HTR-8/SVneo (cell line): ENCODE measurements at regions not wholly inside any gene's neighbourhood (a gene's known extent, or its start where the extent isn't known, plus 50 kb on each side); places are given as distances from the start of the nearest gene placed in this dataset.
"Not testable (repeated sequence)": the region's sequence is repeated elsewhere in the genome, so short reads cannot be mapped to it uniquely, and the experiment has no call there.

Experiments used
- DNase-seq: peaks from one replicate; pipeline ENCODE4 v3.0.0; 2011; ENCODE audit warnings: low spot score, mixed read lengths; ENCODE audit not compliant: insufficient read length
- FAIRE-seq: peaks from 2 replicates; lab custom pipeline; 2011; peaks lifted over from hg19 to GRCh38; lab: Jason Lieb, UNC

DNA sequence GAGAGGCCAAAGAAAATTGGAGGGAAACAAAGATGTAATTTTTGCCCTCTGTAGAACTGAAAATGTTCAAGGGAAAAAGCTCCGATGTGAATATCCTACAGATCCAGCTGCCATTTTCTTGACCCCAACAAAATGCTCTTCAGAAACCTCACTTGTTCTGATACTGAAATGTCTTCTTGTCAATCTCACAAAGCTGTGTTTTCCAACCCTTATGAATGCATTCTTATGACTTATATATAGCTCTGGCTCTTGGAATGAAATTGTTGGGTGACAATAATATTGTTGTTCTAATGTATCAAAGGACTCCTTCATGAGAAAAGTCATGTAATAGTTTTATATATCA, 157.1 kb upstream of the TGFBR2 start:
- no peak for DNase-seq
- FAIRE-seq, result no peak

DNA sequence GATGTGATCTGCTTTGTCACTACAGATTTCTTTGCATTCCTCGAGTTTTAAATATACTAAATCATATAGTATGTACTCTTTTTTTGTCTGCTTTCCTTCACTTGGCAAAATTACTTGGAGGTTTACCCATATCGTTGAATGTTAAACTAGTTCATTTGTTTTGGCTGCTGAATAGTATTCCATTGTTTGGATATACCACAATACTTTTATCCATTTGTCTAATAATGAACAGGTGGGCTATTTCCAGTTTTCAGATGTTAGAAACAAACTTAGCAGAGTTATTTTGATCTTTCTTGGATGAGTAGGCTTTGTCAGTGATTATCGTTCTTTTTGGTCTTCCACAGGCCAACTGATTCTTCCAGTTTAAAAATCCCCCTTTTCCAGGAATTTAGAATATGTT, 154.0 kb upstream of the TGFBR2 start:
- no peak for FAIRE-seq
- DNase-seq, result no peak

- no peak for DNase-seq
- no peak for FAIRE-seq
Observed at GRCh38 chr3:30453360-30454039, 152.9 kb upstream of the TGFBR2 start.

DNA sequence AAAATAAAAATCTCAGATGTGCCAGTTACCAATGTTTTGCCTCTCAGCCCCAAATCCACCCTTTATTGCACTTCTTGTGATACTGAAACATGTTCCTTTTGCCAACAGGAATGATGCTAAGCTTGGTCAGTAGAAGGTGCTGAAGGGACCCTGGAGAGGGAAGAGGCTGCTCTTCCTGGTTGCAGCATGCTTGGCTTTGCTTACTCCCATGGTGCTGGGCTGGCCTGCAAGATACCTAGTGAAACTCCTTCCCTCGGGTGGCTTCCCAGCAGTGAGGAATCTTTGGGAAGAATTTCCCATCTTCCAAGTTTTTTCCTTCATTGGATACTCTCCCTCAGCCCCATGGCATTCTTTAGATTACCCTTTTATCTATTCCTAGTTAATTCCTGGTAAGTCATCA, 151.8 kb upstream of the TGFBR2 start:
- FAIRE-seq (no peak), DNase-seq (no peak)

GRCh38 chr3:30455112-30455511, 151.3 kb upstream of the TGFBR2 start:
- DNase-seq, FAIRE-seq: not testable (repeated sequence)

GRCh38 chr3:30455840-30456239, 150.6 kb upstream of the TGFBR2 start:
- DNase-seq (no peak), FAIRE-seq (no peak)

- DNase-seq, result no peak
- FAIRE-seq, result no peak
Observed at GRCh38 chr3:30456264-30456663, 150.1 kb upstream of the TGFBR2 start.

DNA sequence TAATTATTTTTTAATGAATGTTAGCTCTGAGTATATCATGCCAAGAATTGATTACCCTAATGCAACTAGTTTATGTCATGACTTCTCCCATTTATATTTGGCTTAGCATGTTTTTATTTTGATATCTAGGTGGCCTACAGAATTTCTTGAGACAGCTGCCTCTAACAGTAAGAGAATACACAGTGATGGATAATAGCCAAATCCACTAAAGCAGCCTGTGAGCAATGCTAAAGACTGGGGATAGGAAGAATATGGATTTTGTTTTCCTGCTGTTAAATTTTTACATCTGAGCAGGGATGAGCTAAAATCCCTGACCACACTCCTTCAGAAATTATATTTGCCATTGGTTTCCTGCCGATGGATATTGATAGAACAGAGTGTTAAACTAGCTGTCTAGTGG, 149.3 kb upstream of the TGFBR2 start:
- no peak for FAIRE-seq
- no peak for DNase-seq

DNA sequence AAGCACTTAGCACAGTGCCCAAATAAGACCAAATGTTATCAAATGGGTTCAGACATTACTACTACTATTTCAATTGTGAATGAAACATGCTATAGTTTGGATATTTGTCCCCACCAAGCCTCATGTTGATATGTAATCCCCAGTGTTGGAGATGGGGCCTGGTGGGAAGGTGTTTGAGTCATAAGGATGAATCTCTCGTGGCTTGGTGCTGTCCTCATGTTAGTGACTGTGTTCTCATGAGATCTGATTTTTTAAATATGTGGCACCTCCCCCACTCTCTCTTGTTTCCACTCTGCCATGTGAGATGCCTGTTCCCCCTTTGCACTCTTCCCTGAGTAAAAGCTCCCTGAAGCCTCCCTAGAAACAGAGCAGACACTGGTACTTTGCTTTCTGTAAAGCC, 148.7 kb upstream of the TGFBR2 start:
- no peak for DNase-seq
- FAIRE-seq, result no peak

DNA sequence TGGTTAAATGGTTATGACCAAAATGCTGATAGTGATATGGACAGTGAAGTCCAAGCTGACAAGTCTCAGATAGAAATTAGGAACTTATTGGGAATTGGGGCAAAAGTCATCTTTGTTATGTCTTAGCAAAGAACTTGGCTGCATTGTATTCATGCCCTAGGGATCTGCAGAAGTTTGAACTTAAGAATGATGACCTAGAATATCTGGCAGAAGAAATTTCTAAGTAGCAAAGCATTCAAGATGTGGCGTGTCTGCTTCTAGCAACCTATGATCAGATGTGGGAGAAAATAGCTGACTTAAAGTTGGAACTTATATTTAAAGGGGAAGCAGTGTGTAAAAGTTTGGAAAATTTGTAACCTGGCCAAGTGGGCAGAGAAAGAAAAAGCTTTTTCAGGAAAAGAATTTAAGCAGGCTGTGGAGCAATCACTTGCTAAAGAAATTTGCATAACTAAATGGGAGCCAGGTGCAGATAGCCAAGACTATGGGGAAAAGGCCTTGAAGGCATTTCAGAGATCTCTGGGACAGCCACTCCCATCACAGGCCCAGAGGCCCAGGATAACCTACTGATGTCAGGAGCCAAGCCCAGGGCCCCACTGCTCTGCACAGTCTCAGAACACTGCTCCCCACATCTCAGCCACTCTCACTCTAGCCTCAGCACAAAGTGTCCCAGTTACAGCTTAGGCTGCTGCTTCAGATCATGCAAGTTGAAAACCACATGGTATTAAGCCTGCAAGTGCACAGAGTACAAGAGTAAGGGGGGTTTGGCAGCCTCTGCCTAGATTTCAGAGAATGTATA, 147.8 kb upstream of the TGFBR2 start:
- no peak for DNase-seq
- FAIRE-seq, result no peak

GRCh38 chr3:30461311-30461710, 145.1 kb upstream of the TGFBR2 start:
- FAIRE-seq (no peak), DNase-seq (no peak)

- FAIRE-seq (no peak), DNase-seq (no peak)
Observed at GRCh38 chr3:30462721-30463470, 143.5 kb upstream of the TGFBR2 start.

DNA sequence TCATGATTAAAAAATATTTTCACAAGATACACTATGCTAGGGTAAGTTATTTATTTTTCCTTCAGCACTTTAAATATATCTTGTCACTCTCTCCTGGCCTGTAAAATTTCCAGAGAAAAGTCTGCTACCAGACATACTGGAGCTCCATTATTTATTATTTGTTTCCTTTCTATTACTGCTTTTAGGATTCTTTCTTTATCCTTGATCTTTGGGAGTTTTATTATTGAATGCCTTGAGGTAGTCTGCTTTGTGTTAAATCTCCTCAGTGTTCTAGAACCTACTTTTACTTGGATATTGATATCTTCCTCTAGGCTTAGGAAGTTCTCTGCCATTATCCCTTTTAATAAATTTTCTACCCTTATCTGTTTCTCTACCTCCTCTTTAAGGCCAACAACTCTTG, 142.0 kb upstream of the TGFBR2 start:
- DNase-seq (no peak), FAIRE-seq (no peak)

GRCh38 chr3:30465454-30465853, 140.9 kb upstream of the TGFBR2 start:
- FAIRE-seq (no peak), DNase-seq (no peak)

- DNase-seq (no peak), FAIRE-seq (no peak)
Observed at GRCh38 chr3:30467596-30468238, 138.7 kb upstream of the TGFBR2 start.

- no peak for FAIRE-seq
- no peak for DNase-seq
Observed at GRCh38 chr3:30469133-30469532, 137.3 kb upstream of the TGFBR2 start.

- DNase-seq, result no peak
- no peak for FAIRE-seq
Observed at GRCh38 chr3:30470496-30470895, 135.9 kb upstream of the TGFBR2 start.

DNA sequence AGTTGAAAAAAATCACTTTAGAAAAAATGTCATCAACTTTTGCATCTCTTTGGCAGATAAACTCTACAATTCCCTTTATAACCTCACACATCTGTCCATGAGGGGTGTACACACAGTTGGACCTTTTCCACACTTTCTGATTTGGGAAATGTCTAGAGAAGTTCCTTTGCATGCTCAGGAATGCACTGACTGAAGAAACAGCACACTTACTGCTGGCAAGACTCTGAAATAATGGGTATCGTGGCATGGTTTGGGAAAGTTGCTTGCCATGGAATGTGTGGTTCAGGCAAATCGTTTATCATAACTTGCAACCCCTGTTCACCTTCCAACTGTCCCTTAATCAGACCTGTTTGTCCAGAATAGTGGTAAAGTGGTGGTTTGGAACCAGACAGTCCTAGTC, 135.3 kb upstream of the TGFBR2 start:
- DNase-seq, result no peak
- no peak for FAIRE-seq

DNA sequence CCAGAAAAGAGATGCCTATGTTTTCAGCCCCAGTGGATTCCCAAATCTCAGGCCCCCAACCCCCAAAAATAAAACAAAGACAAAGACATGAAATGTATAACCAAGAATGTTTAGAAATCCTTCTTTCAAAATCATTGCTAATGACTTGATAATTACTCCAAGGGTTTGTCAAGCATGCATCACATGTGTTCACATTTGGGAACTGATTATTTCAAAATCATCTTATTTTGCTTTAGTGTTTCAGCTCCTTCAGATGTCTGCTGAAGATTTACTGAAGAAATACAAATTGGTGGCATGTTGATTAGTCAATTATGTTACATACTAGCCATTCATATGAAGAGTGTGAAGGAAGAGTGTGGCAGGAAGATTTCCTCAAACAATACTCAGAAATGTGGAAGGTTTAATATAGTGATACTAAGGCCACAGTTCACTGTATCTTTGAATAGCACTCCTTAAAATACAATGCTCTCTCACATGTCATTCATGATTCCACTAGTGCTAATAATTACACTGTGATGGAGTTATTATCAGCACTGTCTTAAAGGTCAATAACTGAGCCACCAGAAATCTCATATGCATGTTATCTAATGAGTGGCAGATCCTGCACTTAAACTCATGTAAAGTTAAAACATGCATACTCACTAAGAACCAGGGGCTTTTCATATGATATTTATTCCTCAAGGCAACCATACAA, 134.5 kb upstream of the TGFBR2 start:
- no peak for DNase-seq
- no peak for FAIRE-seq

- DNase-seq, result no peak
Observed at GRCh38 chr3:30473374-30474051, 132.9 kb upstream of the TGFBR2 start.

More at GRCh38 chr3:30473374-30474051, 132.9 kb upstream of the TGFBR2 start:
- peak; percentile 49 for FAIRE-seq
